K562 (cell line): ENCODE measurements at regions not wholly inside any gene's neighbourhood (a gene's known extent, or its start where the extent isn't known, plus 50 kb on each side); places are given as distances from the start of the nearest gene placed in this dataset.
"Not testable (repeated sequence)": the region's sequence is repeated elsewhere in the genome, so short reads cannot be mapped to it uniquely, and the experiment has no call there.

Experiments used
- CXXC5 ChIP-seq: fragments of 250-450 bp; sonication (Bioruptor Pico); IDR thresholded peaks from 2 replicates; pipeline ENCODE4 v1.8.0; 2022; ENCODE audit warnings: inconsistent platforms, mild to moderate bottlenecking, moderate library complexity
- ETS1 ChIP-seq: conservative IDR thresholded peaks from 2 replicates; pipeline ENCODE4 v1.6.1; 2011; ENCODE audit warnings: low read depth, mild to moderate bottlenecking, low read length; ENCODE audit not compliant: control insufficient read depth
- FOXK1 ChIP-seq: sonication (generic); formaldehyde crosslinking; IDR thresholded peaks from 2 replicates; pipeline ENCODE4 v1.8.0; 2022; ENCODE audit warnings: missing genetic modification reagents, mild to moderate bottlenecking, borderline replicate concordance
- KAT8 ChIP-seq: fragments of 450-650 bp; IDR thresholded peaks from 2 replicates; pipeline ENCODE4 v1.6.1; 2016; ENCODE audit warnings: low read depth, mild to moderate bottlenecking
- TEAD4 ChIP-seq, 2 experiments: sonication (generic) in 1 of 2; formaldehyde crosslinking in 1 of 2; IDR thresholded peaks; 2 replicates each; pipeline versions ENCODE4 v1.6.1 to v1.8.0; 2012 to 2022; ENCODE audit warnings: borderline replicate concordance in 1 of 2, inconsistent platforms in 1 of 2, low read length in 1 of 2, mild to moderate bottlenecking in 1 of 2, missing genetic modification reagents in 1 of 2
- ZFP1 ChIP-seq: fragments of 450-650 bp; formaldehyde crosslinking; IDR thresholded peaks from 2 replicates; pipeline ENCODE4 v1.4.0; 2020; ENCODE audit warnings: mild to moderate bottlenecking, mixed read lengths
- TF ChIP-seq, protein P1 (sequence below), 3 experiments: IDR thresholded peaks in 2 of 3; conservative IDR thresholded peaks in 1 of 3; 2 replicates each; pipeline ENCODE4 v1.5.1; 2011 to 2012; ENCODE audit warnings: low read length in 3 of 3, mild to moderate bottlenecking in 3 of 3, control low read depth in 2 of 3, improper control_type of control experiment in 1 of 3, inconsistent platforms in 1 of 3, low read depth in 1 of 3, mixed read lengths in 1 of 3, moderate library complexity in 1 of 3; ENCODE audit not compliant: insufficient read depth in 2 of 3
- TF ChIP-seq, protein P2 (sequence below): sonication (generic); formaldehyde crosslinking; IDR thresholded peaks from 2 replicates; pipeline ENCODE4 v1.8.1; 2022; ENCODE audit warnings: missing genetic modification reagents

- not testable (repeated sequence) for TF ChIP-seq CXXC5 (CRISPR knock-in tag); TEAD4 (IDR thresholded peaks at IDR 0.05; ENCODE audit: low read length); TEAD4 (CRISPR knock-in tag; IDR thresholded peaks at IDR 0.05; ENCODE audit: borderline replicate concordance); ZFP1; FOXK1; KAT8; ETS1
- TF ChIP-seq, protein P1, sequence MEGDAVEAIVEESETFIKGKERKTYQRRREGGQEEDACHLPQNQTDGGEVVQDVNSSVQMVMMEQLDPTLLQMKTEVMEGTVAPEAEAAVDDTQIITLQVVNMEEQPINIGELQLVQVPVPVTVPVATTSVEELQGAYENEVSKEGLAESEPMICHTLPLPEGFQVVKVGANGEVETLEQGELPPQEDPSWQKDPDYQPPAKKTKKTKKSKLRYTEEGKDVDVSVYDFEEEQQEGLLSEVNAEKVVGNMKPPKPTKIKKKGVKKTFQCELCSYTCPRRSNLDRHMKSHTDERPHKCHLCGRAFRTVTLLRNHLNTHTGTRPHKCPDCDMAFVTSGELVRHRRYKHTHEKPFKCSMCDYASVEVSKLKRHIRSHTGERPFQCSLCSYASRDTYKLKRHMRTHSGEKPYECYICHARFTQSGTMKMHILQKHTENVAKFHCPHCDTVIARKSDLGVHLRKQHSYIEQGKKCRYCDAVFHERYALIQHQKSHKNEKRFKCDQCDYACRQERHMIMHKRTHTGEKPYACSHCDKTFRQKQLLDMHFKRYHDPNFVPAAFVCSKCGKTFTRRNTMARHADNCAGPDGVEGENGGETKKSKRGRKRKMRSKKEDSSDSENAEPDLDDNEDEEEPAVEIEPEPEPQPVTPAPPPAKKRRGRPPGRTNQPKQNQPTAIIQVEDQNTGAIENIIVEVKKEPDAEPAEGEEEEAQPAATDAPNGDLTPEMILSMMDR (IDR thresholded peaks at IDR 0.05 in 2 of 3, conservative IDR thresholded peaks at IDR 0.05 in 1 of 3; ENCODE audit: insufficient read depth in 2 of 3, low read depth in 1 of 3, low read length in 3 of 3): not testable (repeated sequence)
- TF ChIP-seq, protein P2, sequence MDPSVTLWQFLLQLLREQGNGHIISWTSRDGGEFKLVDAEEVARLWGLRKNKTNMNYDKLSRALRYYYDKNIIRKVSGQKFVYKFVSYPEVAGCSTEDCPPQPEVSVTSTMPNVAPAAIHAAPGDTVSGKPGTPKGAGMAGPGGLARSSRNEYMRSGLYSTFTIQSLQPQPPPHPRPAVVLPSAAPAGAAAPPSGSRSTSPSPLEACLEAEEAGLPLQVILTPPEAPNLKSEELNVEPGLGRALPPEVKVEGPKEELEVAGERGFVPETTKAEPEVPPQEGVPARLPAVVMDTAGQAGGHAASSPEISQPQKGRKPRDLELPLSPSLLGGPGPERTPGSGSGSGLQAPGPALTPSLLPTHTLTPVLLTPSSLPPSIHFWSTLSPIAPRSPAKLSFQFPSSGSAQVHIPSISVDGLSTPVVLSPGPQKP: not testable (repeated sequence)
Measured at GRCh38 chr2:146403546-146404160, 1441.2 kb upstream of the ACVR2A start.
